ENCODE measurements at regions not wholly inside any gene's neighbourhood (a gene's known extent, or its start where the extent isn't known, plus 50 kb on each side); places are given as distances from the start of the nearest gene placed in this dataset.

GRCh38 chr4:130053723-130054122, 957.8 kb downstream of the C4orf33 start:
- TF ChIP-seq CTCF (IDR thresholded peaks at IDR 0.05; ENCODE audit: control insufficient read depth, insufficient read depth, low read depth, low read length, missing control alignments): no peak
- no peak for DNase-seq (ENCODE audit: low read depth)
- no peak overlapping the region for H3K4me3 ChIP-seq (ENCODE audit: control insufficient read depth, low read depth, low read length)

- H3K4me3 ChIP-seq (ENCODE audit: control insufficient read depth, low read depth, low read length): no peak overlapping the region
- no peak for TF ChIP-seq CTCF (IDR thresholded peaks at IDR 0.05; ENCODE audit: control insufficient read depth, insufficient read depth, low read depth, low read length, missing control alignments)
- no peak for DNase-seq (ENCODE audit: low read depth)
These were observed 959.0 kb downstream of the C4orf33 start for GRCh38 chr4:130054908-130055307.

GRCh38 chr4:130056286-130056685, 960.3 kb downstream of the C4orf33 start:
- DNase-seq (ENCODE audit: low read depth): no peak
- TF ChIP-seq CTCF (IDR thresholded peaks at IDR 0.05; ENCODE audit: control insufficient read depth, insufficient read depth, low read depth, low read length, missing control alignments): no peak
- no peak overlapping the region for H3K4me3 ChIP-seq (ENCODE audit: control insufficient read depth, low read depth, low read length)

GRCh38 chr4:130064471-130064870, 968.5 kb downstream of the C4orf33 start:
- H3K4me3 ChIP-seq (ENCODE audit: control insufficient read depth, low read depth, low read length): no peak overlapping the region
- no peak for DNase-seq (ENCODE audit: low read depth)
- TF ChIP-seq CTCF (IDR thresholded peaks at IDR 0.05; ENCODE audit: control insufficient read depth, insufficient read depth, low read depth, low read length, missing control alignments): no peak

GRCh38 chr4:130067419-130067818, 971.5 kb downstream of the C4orf33 start:
- no peak for TF ChIP-seq CTCF (IDR thresholded peaks at IDR 0.05; ENCODE audit: control insufficient read depth, insufficient read depth, low read depth, low read length, missing control alignments)
- H3K4me3 ChIP-seq (ENCODE audit: control insufficient read depth, low read depth, low read length): no peak overlapping the region
- DNase-seq (ENCODE audit: low read depth): no peak

- no peak for TF ChIP-seq CTCF (IDR thresholded peaks at IDR 0.05; ENCODE audit: control insufficient read depth, insufficient read depth, low read depth, low read length, missing control alignments)
- DNase-seq (ENCODE audit: low read depth): no peak
- no peak overlapping the region for H3K4me3 ChIP-seq (ENCODE audit: control insufficient read depth, low read depth, low read length)
These were observed 972.1 kb downstream of the C4orf33 start for GRCh38 chr4:130068072-130068471.

- no peak overlapping the region for H3K4me3 ChIP-seq (ENCODE audit: control insufficient read depth, low read depth, low read length)
- no peak for TF ChIP-seq CTCF (IDR thresholded peaks at IDR 0.05; ENCODE audit: control insufficient read depth, insufficient read depth, low read depth, low read length, missing control alignments)
- DNase-seq (ENCODE audit: low read depth): no peak
These were observed 975.8 kb downstream of the C4orf33 start for GRCh38 chr4:130071746-130072145.
